H1 (cell line): ENCODE measurements at regions not wholly inside any gene's neighbourhood (a gene's known extent, or its start where the extent isn't known, plus 50 kb on each side); places are given as distances from the start of the nearest gene placed in this dataset.

Source experiments
- CTCF ChIA-PET: fragments of 300-600 bp; sonication (Branson Sonifier 250); formaldehyde crosslinking; loops from one replicate; lab custom pipeline; 2021; ENCODE audit not compliant: partially characterized antibody; lab: Charles Lee
- POLR2A ChIA-PET: fragments of 300-600 bp; sonication (Branson Sonifier 250); formaldehyde crosslinking; loops from one replicate; lab custom pipeline; 2021; ENCODE audit warnings: inconsistent platforms; ENCODE audit not compliant: partially characterized antibody; lab: Charles Lee
- DNase-seq, 2 experiments: peaks; one replicate each; pipeline versions ENCODE4 v3.0.0 to v3.0.0-alpha.2; 2010 to 2022; ENCODE audit warnings: low spot score in 2 of 2, low read depth in 1 of 2, mixed read lengths in 1 of 2
- FAIRE-seq: peaks from 2 replicates; lab custom pipeline; 2011; peaks lifted over from hg19 to GRCh38; lab: Jason Lieb, UNC
- H2AFZ ChIP-seq: 2 replicates; pipeline ENCODE4 v1.8.1; 2012; ENCODE audit warnings: low read length, inconsistent platforms
- H2AK5ac ChIP-seq: 2 replicates; pipeline ENCODE4 v1.6.1; 2013; ENCODE audit warnings: low read depth, low read length
- H2BK120ac ChIP-seq: replicated peaks from 2 replicates; pipeline ENCODE3; 2013; ENCODE audit warnings: low read depth, low read length, inconsistent platforms
- H2BK12ac ChIP-seq: 2 replicates; pipeline ENCODE4 v1.6.1; 2013; ENCODE audit warnings: low read depth, low read length
- H2BK15ac ChIP-seq: 2 replicates; pipeline ENCODE4 v1.6.1; 2013; ENCODE audit warnings: low read length
- H2BK20ac ChIP-seq: 2 replicates; pipeline ENCODE4 v1.6.1; 2013; ENCODE audit warnings: low read length
- H2BK5ac ChIP-seq: 2 replicates; pipeline ENCODE4 v1.6.1; 2013; ENCODE audit warnings: low read depth, low read length
- H3K14ac ChIP-seq: 2 replicates; pipeline ENCODE4 v1.6.1; 2013; ENCODE audit warnings: inconsistent platforms; ENCODE audit not compliant: insufficient read length
- H3K18ac ChIP-seq: 2 replicates; pipeline ENCODE4 v1.6.1; 2013; ENCODE audit warnings: low read length; ENCODE audit errors: extremely low read depth
- H3K23ac ChIP-seq: 2 replicates; pipeline ENCODE4 v1.6.1; 2013; ENCODE audit warnings: inconsistent platforms; ENCODE audit not compliant: insufficient read length
- H3K23me2 ChIP-seq: 2 replicates; pipeline ENCODE4 v1.6.1; 2013; ENCODE audit warnings: low read depth, low read length
- H3K27ac ChIP-seq: 2 replicates; pipeline ENCODE4 v1.6.1; 2011; ENCODE audit warnings: low read depth, low read length, inconsistent platforms
- H3K27me3 ChIP-seq, 4 experiments: replicated peaks in 1 of 4; 1 replicate in 1 of 4; 2 replicates in 3 of 4; pipeline versions ENCODE4 v1.6.1 to v1.8.1; 2011 to 2013; ENCODE audit warnings: low read length in 3 of 4, mild to moderate bottlenecking in 3 of 4, inconsistent platforms in 2 of 4, mixed read lengths in 2 of 4, moderate library complexity in 1 of 4; ENCODE audit not compliant: control insufficient read depth in 3 of 4, insufficient read depth in 3 of 4; ENCODE audit errors: extremely low read depth in 1 of 4
- H3K36me3 ChIP-seq, 4 experiments: 2 replicates each; pipeline versions ENCODE4 v1.6.1 to v1.8.1; 2011 to 2013; ENCODE audit warnings: mild to moderate bottlenecking in 4 of 4, low read length in 3 of 4, moderate library complexity in 2 of 4, control low read depth in 1 of 4, inconsistent platforms in 1 of 4; ENCODE audit not compliant: insufficient read depth in 4 of 4, control insufficient read depth in 2 of 4
- H3K4ac ChIP-seq: replicated peaks from 2 replicates; pipeline ENCODE3; 2013; ENCODE audit warnings: low read length, low read depth, mixed read lengths, inconsistent platforms; ENCODE audit not compliant: insufficient read length
- H3K4me1 ChIP-seq, 4 experiments: replicated peaks in 1 of 4; 1 replicate in 1 of 4; 2 replicates in 3 of 4; pipeline versions ENCODE4 v1.6.1 to v1.8.1; 2011 to 2013; ENCODE audit warnings: low read length in 3 of 4, inconsistent platforms in 2 of 4, mixed read lengths in 1 of 4; ENCODE audit not compliant: insufficient read depth in 4 of 4, control insufficient read depth in 3 of 4
- H3K4me2 ChIP-seq, 2 experiments: 2 replicates each; pipeline versions ENCODE4 v1.6.1 to v1.8.1; 2011 to 2013; ENCODE audit warnings: low read depth in 2 of 2, low read length in 2 of 2, control low read depth in 1 of 2, inconsistent platforms in 1 of 2, mild to moderate bottlenecking in 1 of 2; ENCODE audit not compliant: insufficient read depth in 1 of 2
- H3K4me3 ChIP-seq, 4 experiments: fragments of 200-600, 300-600 bp in 1 of 4; sonication (generic), shearing (Covaris generic), sonication (Bioruptor Twin) in 1 of 4; 2 replicates each; pipeline versions ENCODE4 v1.5.1 to v1.8.1; 2011 to 2016; ENCODE audit warnings: low read length in 4 of 4, low read depth in 3 of 4, control low read depth in 2 of 4, inconsistent platforms in 2 of 4, mild to moderate bottlenecking in 2 of 4, mixed read lengths in 1 of 4, moderate library complexity in 1 of 4; ENCODE audit not compliant: insufficient read depth in 2 of 4; ENCODE audit errors: extremely low read depth in 1 of 4
- H3K56ac ChIP-seq: replicated peaks from 2 replicates; pipeline ENCODE3; 2013; ENCODE audit warnings: low read depth, mild to moderate bottlenecking, mixed read lengths, low read length, inconsistent platforms; ENCODE audit not compliant: insufficient read length
- H3K79me1 ChIP-seq: 2 replicates; pipeline ENCODE4 v1.6.1; 2013; ENCODE audit warnings: low read depth, low read length, control low read depth
- H3K79me2 ChIP-seq, 2 experiments: 2 replicates each; pipeline versions ENCODE4 v1.6.1 to v1.8.1; 2012 to 2013; ENCODE audit warnings: low read length in 2 of 2, mild to moderate bottlenecking in 2 of 2, inconsistent platforms in 1 of 2; ENCODE audit not compliant: insufficient read depth in 2 of 2, control insufficient read depth in 1 of 2
- H3K9ac ChIP-seq, 4 experiments: replicated peaks in 1 of 4; 1 replicate in 1 of 4; 2 replicates in 3 of 4; pipeline versions ENCODE4 v1.6.1 to v1.8.1; 2011 to 2013; ENCODE audit warnings: low read depth in 3 of 4, low read length in 3 of 4, control low read depth in 2 of 4, mild to moderate bottlenecking in 2 of 4, moderate library complexity in 2 of 4, inconsistent platforms in 1 of 4; ENCODE audit errors: extremely low read depth in 1 of 4
- H3K9me3 ChIP-seq, 2 experiments: 2 replicates each; pipeline versions ENCODE4 v1.6.1 to v1.8.1; 2012 to 2013; ENCODE audit warnings: mild to moderate bottlenecking in 2 of 2, moderate library complexity in 2 of 2, control low read depth in 1 of 2, inconsistent platforms in 1 of 2, low read depth in 1 of 2, low read length in 1 of 2, mixed read lengths in 1 of 2; ENCODE audit not compliant: insufficient read depth in 2 of 2
- H4K20me1 ChIP-seq, 2 experiments: replicated peaks in 1 of 2; 2 replicates each; pipeline versions ENCODE3 to v1.8.1; 2011 to 2013; ENCODE audit warnings: inconsistent platforms in 2 of 2, low read length in 2 of 2, mild to moderate bottlenecking in 1 of 2; ENCODE audit not compliant: insufficient read depth in 2 of 2, control insufficient read depth in 1 of 2
- H4K5ac ChIP-seq: 2 replicates; pipeline ENCODE4 v1.6.1; 2013; ENCODE audit warnings: low read length, low read depth, mixed read lengths, inconsistent platforms; ENCODE audit not compliant: insufficient read length
- H4K8ac ChIP-seq: 2 replicates; pipeline ENCODE4 v1.8.0; 2013; ENCODE audit warnings: mild to moderate bottlenecking, moderate library complexity, low read length, inconsistent platforms; ENCODE audit not compliant: insufficient read depth; ENCODE audit errors: extremely low read depth
- H4K91ac ChIP-seq: replicated peaks from 2 replicates; pipeline ENCODE3; 2013; ENCODE audit warnings: low read length, mixed read lengths, inconsistent platforms; ENCODE audit not compliant: insufficient read length
- CBX8 ChIP-seq: fragments of 300-800, 300-1000 bp; sonication (generic); IDR thresholded peaks from 2 replicates; pipeline ENCODE4 v1.7.1; 2016; ENCODE audit warnings: low read depth, low read length, borderline replicate concordance
- EP300 ChIP-seq, 2 experiments: IDR thresholded peaks; 1 replicate in 1 of 2; 2 replicates in 1 of 2; pipeline ENCODE4 v1.6.1; 2011 to 2012; ENCODE audit warnings: low read depth in 2 of 2, low read length in 2 of 2, mild to moderate bottlenecking in 2 of 2, borderline replicate concordance in 1 of 2, inconsistent platforms in 1 of 2, moderate library complexity in 1 of 2
- HDAC2 ChIP-seq, 2 experiments: fragments of 300-600 bp in 1 of 2; sonication (generic) in 1 of 2; IDR thresholded peaks; 2 replicates each; pipeline ENCODE4 v1.6.1; 2011 to 2012; ENCODE audit warnings: low read depth in 2 of 2, low read length in 2 of 2, mild to moderate bottlenecking in 2 of 2, moderate library complexity in 2 of 2, borderline replicate concordance in 1 of 2, inconsistent platforms in 1 of 2
- NRF1 ChIP-seq: IDR thresholded peaks from 2 replicates; pipeline ENCODE4 v1.6.1; 2011; ENCODE audit warnings: mild to moderate bottlenecking, low read depth, low read length, improper control_type of control experiment
- POLR2A ChIP-seq, 2 experiments: IDR thresholded peaks; 1 replicate in 1 of 2; 2 replicates in 1 of 2; pipeline ENCODE4 v1.6.1; 2011; ENCODE audit warnings: low read depth in 2 of 2, low read length in 2 of 2, mild to moderate bottlenecking in 2 of 2; ENCODE audit errors: control extremely low read depth in 1 of 2
- RAD21 ChIP-seq, 2 experiments: IDR thresholded peaks in 1 of 2; conservative IDR thresholded peaks in 1 of 2; 2 replicates each; pipeline ENCODE4 v1.6.1; 2011; ENCODE audit warnings: low read depth in 2 of 2, low read length in 2 of 2, improper control_type of control experiment in 1 of 2, inconsistent platforms in 1 of 2, mild to moderate bottlenecking in 1 of 2, moderate library complexity in 1 of 2
- SIN3A ChIP-seq, 2 experiments: IDR thresholded peaks in 1 of 2; conservative IDR thresholded peaks in 1 of 2; 2 replicates each; pipeline ENCODE4 v1.6.1; 2011 to 2012; ENCODE audit warnings: low read length in 2 of 2, improper control_type of control experiment in 1 of 2, low read depth in 1 of 2, mild to moderate bottlenecking in 1 of 2
- SIRT6 ChIP-seq: IDR thresholded peaks from one replicate; pipeline ENCODE4 v1.7.1; 2012; ENCODE audit warnings: low read length, inconsistent platforms
- SP4 ChIP-seq: IDR thresholded peaks from 2 replicates; pipeline ENCODE4 v1.6.1; 2012; ENCODE audit warnings: low read length, inconsistent platforms
- SRF ChIP-seq: IDR thresholded peaks from 2 replicates; pipeline ENCODE4 v1.6.1; 2011; ENCODE audit warnings: mild to moderate bottlenecking, low read depth, low read length, moderate library complexity
- YY1 ChIP-seq: IDR thresholded peaks from 2 replicates; pipeline ENCODE4 v1.6.1; 2011; ENCODE audit warnings: low read depth, mild to moderate bottlenecking, low read length
- TF ChIP-seq, protein P1 (sequence below), 3 experiments: IDR thresholded peaks; 1 replicate in 2 of 3; 2 replicates in 1 of 3; pipeline versions ENCODE4 v1.5.1 to v1.6.1; 2011; ENCODE audit warnings: low read length in 3 of 3, mild to moderate bottlenecking in 3 of 3, inconsistent platforms in 2 of 3, low read depth in 1 of 3, moderate library complexity in 1 of 3; ENCODE audit not compliant: insufficient read depth in 1 of 3; ENCODE audit errors: control extremely low read depth in 1 of 3

DNA sequence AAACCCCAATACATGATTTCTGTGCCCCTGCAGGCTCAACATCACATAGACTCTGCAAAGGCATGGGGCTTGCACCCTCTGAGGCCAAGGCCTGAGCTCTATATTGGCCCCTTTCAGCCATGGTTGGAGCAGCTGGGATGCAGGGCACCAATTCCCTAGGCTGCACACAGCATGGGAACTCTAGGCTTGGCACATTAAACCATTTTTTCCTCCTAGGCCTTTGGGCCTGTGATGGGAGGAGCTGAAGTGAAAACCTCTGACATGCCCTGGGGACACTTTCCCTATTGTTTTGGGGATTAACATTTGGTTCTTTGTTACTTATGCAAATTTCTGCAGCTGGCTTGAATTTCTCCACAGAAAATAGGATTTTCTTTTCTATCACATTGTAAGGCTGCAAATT is 1629.5 kb downstream of the OTOL1 start:
- no peak for TF ChIP-seq NRF1
- TF ChIP-seq POLR2A (IDR thresholded peaks at IDR 0.05; ENCODE audit: control extremely low read depth in 1 of 2, low read depth in 2 of 2, low read length in 2 of 2): no peak
- TF ChIP-seq SIRT6: no peak
- TF ChIP-seq SRF: no peak
- TF ChIP-seq HDAC2 (IDR thresholded peaks at IDR 0.05; ENCODE audit: borderline replicate concordance in 1 of 2, low read depth in 2 of 2, low read length in 2 of 2): no peak
- TF ChIP-seq EP300 (IDR thresholded peaks at IDR 0.05; ENCODE audit: borderline replicate concordance in 1 of 2, low read depth in 2 of 2, low read length in 2 of 2): no peak
- no peak for TF ChIP-seq YY1
- no peak for TF ChIP-seq CBX8
- no peak for TF ChIP-seq RAD21 (IDR thresholded peaks at IDR 0.05 in 1 of 2, conservative IDR thresholded peaks at IDR 0.05 in 1 of 2; ENCODE audit: low read depth in 2 of 2, low read length in 2 of 2)
- TF ChIP-seq, protein P1, sequence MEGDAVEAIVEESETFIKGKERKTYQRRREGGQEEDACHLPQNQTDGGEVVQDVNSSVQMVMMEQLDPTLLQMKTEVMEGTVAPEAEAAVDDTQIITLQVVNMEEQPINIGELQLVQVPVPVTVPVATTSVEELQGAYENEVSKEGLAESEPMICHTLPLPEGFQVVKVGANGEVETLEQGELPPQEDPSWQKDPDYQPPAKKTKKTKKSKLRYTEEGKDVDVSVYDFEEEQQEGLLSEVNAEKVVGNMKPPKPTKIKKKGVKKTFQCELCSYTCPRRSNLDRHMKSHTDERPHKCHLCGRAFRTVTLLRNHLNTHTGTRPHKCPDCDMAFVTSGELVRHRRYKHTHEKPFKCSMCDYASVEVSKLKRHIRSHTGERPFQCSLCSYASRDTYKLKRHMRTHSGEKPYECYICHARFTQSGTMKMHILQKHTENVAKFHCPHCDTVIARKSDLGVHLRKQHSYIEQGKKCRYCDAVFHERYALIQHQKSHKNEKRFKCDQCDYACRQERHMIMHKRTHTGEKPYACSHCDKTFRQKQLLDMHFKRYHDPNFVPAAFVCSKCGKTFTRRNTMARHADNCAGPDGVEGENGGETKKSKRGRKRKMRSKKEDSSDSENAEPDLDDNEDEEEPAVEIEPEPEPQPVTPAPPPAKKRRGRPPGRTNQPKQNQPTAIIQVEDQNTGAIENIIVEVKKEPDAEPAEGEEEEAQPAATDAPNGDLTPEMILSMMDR (IDR thresholded peaks at IDR 0.05; ENCODE audit: control extremely low read depth in 1 of 3, insufficient read depth in 1 of 3, low read depth in 1 of 3, low read length in 3 of 3): no peak
- TF ChIP-seq SP4: no peak
- no peak for TF ChIP-seq SIN3A (conservative IDR thresholded peaks at IDR 0.05 in 1 of 2, IDR thresholded peaks at IDR 0.05 in 1 of 2; ENCODE audit: low read depth in 1 of 2, low read length in 2 of 2)
- TF ChIP-seq, all 59 proteins: peak for 0
- H4K5ac ChIP-seq: no peak overlapping the region
- H3K14ac ChIP-seq: no peak overlapping the region
- no peaks in the 10 kb centered on the region for H3K27me3 ChIP-seq
- no peak overlapping the region for H2AFZ ChIP-seq
- H3K23me2 ChIP-seq: no peaks in the 10 kb centered on the region
- no peak overlapping the region for H3K9ac ChIP-seq
- H3K4me3 ChIP-seq: no peak overlapping the region
- no peak overlapping the region for H3K56ac ChIP-seq
- H2BK20ac ChIP-seq: no peak overlapping the region
- ChIA-PET CTCF (no interaction called here), POLR2A (no interaction called here)
- no peak overlapping the region for H2BK12ac ChIP-seq
- no peak overlapping the region for H3K23ac ChIP-seq
- no peak for FAIRE-seq
- H4K8ac ChIP-seq: no peak overlapping the region
- DNase-seq: no peak
- no peak overlapping the region for H2BK15ac ChIP-seq
- H3K79me1 ChIP-seq: no peaks in the 10 kb centered on the region
- H3K79me2 ChIP-seq: no peaks in the 10 kb centered on the region
- H3K18ac ChIP-seq: no peak overlapping the region
- no peak overlapping the region for H2BK5ac ChIP-seq
- peaks cover 30 to 37% of the 10 kb centered on the region in 2 experiments for H3K9me3 ChIP-seq
- no peak overlapping the region for H2AK5ac ChIP-seq
- no peaks in the 10 kb centered on the region for H3K4me1 ChIP-seq
- H3K27ac ChIP-seq: no peak overlapping the region
- no peak overlapping the region for H3K4ac ChIP-seq
- H4K20me1 ChIP-seq: no peaks in the 10 kb centered on the region
- H2BK120ac ChIP-seq: no peak overlapping the region
- no peak overlapping the region for H3K4me2 ChIP-seq
- peaks cover 0 to 10% (median 0%) of the 10 kb centered on the region in 4 experiments; a peak in 2 of 8 replicates for H3K36me3 ChIP-seq
- no peak overlapping the region for H4K91ac ChIP-seq
